ENCODE measurements at regions not wholly inside any gene's neighbourhood (a gene's known extent, or its start where the extent isn't known, plus 50 kb on each side); places are given as distances from the start of the nearest gene placed in this dataset.

- no peaks in the 10 kb centered on the region for H3K79me1 ChIP-seq (ENCODE audit: low read depth in 1 of 2, low read length in 2 of 2)
- no peak overlapping the region for H3K18ac ChIP-seq (ENCODE audit: low read depth, low read length)
- CTCF ChIA-PET = no interaction called here
- dilution Hi-C loops (cut with HindIII; ENCODE audit: low sequenced_read_pairs, unreplicated experiment) = no loop called here
- H3K56ac ChIP-seq (ENCODE audit: extremely low read depth, insufficient read depth, low read length) = no peak overlapping the region
- no peak overlapping the region for H4K8ac ChIP-seq (ENCODE audit: low read depth in 2 of 2, low read length in 2 of 2)
- no peak overlapping the region for H4K5ac ChIP-seq (ENCODE audit: low read depth, low read length)
- no peaks in the 10 kb centered on the region for H3K36me3 ChIP-seq (ENCODE audit: control insufficient read depth, insufficient read depth, low read length)
- intact Hi-C loops (cut with micrococcal nuclease) = no loop called here
- H3K14ac ChIP-seq (replicated peaks; ENCODE audit: low read depth, low read length) = no peak overlapping the region
- H3K4me1 ChIP-seq (ENCODE audit: control insufficient read depth, insufficient read depth, low read length) = no peaks in the 10 kb centered on the region
- H4K91ac ChIP-seq (ENCODE audit: insufficient read depth, low read depth, low read length) = no peak overlapping the region
- H3K27ac ChIP-seq (ENCODE audit: insufficient read depth, low read length) = no peak overlapping the region
- no peaks in the 10 kb centered on the region for H4K20me1 ChIP-seq (ENCODE audit: insufficient read depth, low read length)
- H2BK20ac ChIP-seq (ENCODE audit: low read depth, low read length) = no peak overlapping the region
- no peak overlapping the region for H3K9ac ChIP-seq (ENCODE audit: low read depth, low read length)
- no peak overlapping the region for H2AFZ ChIP-seq (replicated peaks; ENCODE audit: low read length, poor library complexity)
- H3K4ac ChIP-seq (ENCODE audit: low read depth, low read length) = no peak overlapping the region
- ATAC-seq (ENCODE audit: low read depth) (peak; percentile 40), DNase-seq (peak; percentile 68)
- no peak overlapping the region for H2BK15ac ChIP-seq (ENCODE audit: low read depth, low read length)
- no CpG with 5 or more reads among the region's 2 CpGs for WGBS, 2 experiments (ENCODE audit: extremely low coverage in 2 of 2, insufficient read length in 1 of 2)
- H3K9me3 ChIP-seq (ENCODE audit: control insufficient read depth, insufficient read depth, low read length) = no peaks in the 10 kb centered on the region
- H3K27me3 ChIP-seq (ENCODE audit: control insufficient read depth, insufficient read depth, low read length) = no peaks in the 10 kb centered on the region
- H2AK5ac ChIP-seq (ENCODE audit: low read depth, low read length) = no peak overlapping the region
- POLR2A ChIA-PET (ENCODE audit: unreplicated experiment) = no interaction called here
- no peak overlapping the region for H3K23ac ChIP-seq (ENCODE audit: low read depth, low read length)
- TF ChIP-seq RCOR1 (IDR thresholded peaks at IDR 0.05; ENCODE audit: insufficient replicate concordance, low read length) (no peak), CEBPB (IDR thresholded peaks at IDR 0.05; ENCODE audit: low read depth, low read length) (no peak), MXI1 (IDR thresholded peaks at IDR 0.05; ENCODE audit: borderline replicate concordance, low read depth, low read length) (no peak)
- TF ChIP-seq, protein P1, sequence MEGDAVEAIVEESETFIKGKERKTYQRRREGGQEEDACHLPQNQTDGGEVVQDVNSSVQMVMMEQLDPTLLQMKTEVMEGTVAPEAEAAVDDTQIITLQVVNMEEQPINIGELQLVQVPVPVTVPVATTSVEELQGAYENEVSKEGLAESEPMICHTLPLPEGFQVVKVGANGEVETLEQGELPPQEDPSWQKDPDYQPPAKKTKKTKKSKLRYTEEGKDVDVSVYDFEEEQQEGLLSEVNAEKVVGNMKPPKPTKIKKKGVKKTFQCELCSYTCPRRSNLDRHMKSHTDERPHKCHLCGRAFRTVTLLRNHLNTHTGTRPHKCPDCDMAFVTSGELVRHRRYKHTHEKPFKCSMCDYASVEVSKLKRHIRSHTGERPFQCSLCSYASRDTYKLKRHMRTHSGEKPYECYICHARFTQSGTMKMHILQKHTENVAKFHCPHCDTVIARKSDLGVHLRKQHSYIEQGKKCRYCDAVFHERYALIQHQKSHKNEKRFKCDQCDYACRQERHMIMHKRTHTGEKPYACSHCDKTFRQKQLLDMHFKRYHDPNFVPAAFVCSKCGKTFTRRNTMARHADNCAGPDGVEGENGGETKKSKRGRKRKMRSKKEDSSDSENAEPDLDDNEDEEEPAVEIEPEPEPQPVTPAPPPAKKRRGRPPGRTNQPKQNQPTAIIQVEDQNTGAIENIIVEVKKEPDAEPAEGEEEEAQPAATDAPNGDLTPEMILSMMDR (conservative IDR thresholded peaks at IDR 0.05; ENCODE audit: low read depth, low read length) = no peak
- H2BK5ac ChIP-seq (ENCODE audit: low read depth, low read length, poor library complexity, severe bottlenecking) = no peak overlapping the region
- H2AK9ac ChIP-seq (replicated peaks; ENCODE audit: low read depth, low read length, poor library complexity) = no peak overlapping the region
- no peaks in the 10 kb centered on the region for H3K9me1 ChIP-seq (ENCODE audit: insufficient read depth, low read length)
- H2BK120ac ChIP-seq (ENCODE audit: low read depth, low read length) = no peak overlapping the region
- H3K4me2 ChIP-seq (ENCODE audit: low read depth, low read length) = no peak overlapping the region
- in situ Hi-C loops (cut with MboI; ENCODE audit: low sequenced_read_pairs) = no loop called here
- BruUV-seq (replicated peaks) = no TSS peak
- no peak overlapping the region for H3K4me3 ChIP-seq (ENCODE audit: insufficient read depth, low read depth, low read length)
Measured at GRCh38 chrX:124555036-124555595, 208.8 kb downstream of the SH2D1A start.
